ENCODE measurements at regions not wholly inside any gene's neighbourhood (a gene's known extent, or its start where the extent isn't known, plus 50 kb on each side); places are given as distances from the start of the nearest gene placed in this dataset.

DNA sequence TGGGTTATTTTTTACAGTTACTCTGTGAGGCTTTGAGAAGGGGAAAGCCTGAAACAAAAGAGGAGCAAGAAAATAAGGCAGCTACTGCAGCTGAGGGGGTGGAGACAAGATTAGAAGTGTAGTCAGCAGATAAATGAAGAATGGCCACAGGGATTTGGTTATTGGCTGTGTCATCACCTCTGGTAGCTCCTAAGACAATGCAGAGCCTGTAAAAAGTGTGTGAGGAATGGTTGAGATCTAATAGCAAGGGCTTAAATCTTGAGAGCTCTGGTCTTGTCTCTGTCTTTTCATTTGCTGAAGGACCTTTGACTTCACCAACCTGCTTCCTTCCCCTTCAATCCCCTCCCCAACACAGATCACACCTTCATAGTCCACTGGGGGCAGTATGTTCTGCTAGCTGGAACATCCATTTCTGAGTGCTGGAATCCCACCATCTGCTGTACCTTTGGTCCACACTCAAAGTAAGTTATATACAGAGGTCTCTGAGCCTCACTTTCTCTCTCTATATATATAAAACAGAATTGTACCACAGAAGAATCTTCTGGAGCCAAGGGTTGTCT, 213.7 kb upstream of the ZIC3 start:
- Histone ChIP-seq H3K4me2 (ENCODE audit: extremely low read depth, insufficient read depth, low read length) (no peak overlapping the region), H2AFZ (ENCODE audit: low read length) (no peak overlapping the region), H3K79me2 (ENCODE audit: control insufficient read depth, insufficient read depth, low read length) (no peaks in the 10 kb centered on the region), H3K27ac (ENCODE audit: insufficient read depth, low read length) (no peak overlapping the region), H3K9ac (ENCODE audit: insufficient read depth, low read length) (no peak overlapping the region), H3K36me3 (ENCODE audit: control insufficient read depth, insufficient read depth, low read length) (no peaks in the 10 kb centered on the region), H3K27me3 (ENCODE audit: control insufficient read depth, insufficient read depth, low read length) (no peaks in the 10 kb centered on the region), H3K9me3 (ENCODE audit: control insufficient read depth, insufficient read depth, low read depth, low read length) (no peaks in the 10 kb centered on the region), H4K20me1 (ENCODE audit: control insufficient read depth, extremely low read depth, insufficient read depth, low read length) (no peaks in the 10 kb centered on the region), H3K4me3 (replicated peaks in 1 of 4; ENCODE audit: control extremely low read depth in 1 of 4, insufficient read depth in 1 of 4, low read depth in 3 of 4, low read length in 4 of 4) (no peak overlapping the region), H3K4me1 (ENCODE audit: control insufficient read depth, extremely low read depth, insufficient read depth, low read length) (no peaks in the 10 kb centered on the region)
- TF ChIP-seq CTCF (conservative IDR thresholded peaks at IDR 0.05 in 1 of 2, IDR thresholded peaks at IDR 0.05 in 1 of 2; ENCODE audit: low read depth in 1 of 2, low read length in 2 of 2): no peak
- TF ChIP-seq EZH2 (IDR thresholded peaks at IDR 0.05; ENCODE audit: low read length, missing control alignments): no peak
- DNase-seq (ENCODE audit: low read depth in 2 of 2): no peak

GRCh38 chrX:137342969-137343368, 223.0 kb upstream of the ZIC3 start:
- no peak overlapping the region for H2AFZ ChIP-seq (ENCODE audit: low read length)
- no peak overlapping the region for H3K4me3 ChIP-seq (replicated peaks in 1 of 4; ENCODE audit: control extremely low read depth in 1 of 4, insufficient read depth in 1 of 4, low read depth in 3 of 4, low read length in 4 of 4)
- H3K9me3 ChIP-seq (ENCODE audit: control insufficient read depth, insufficient read depth, low read depth, low read length): no peaks in the 10 kb centered on the region
- H3K9ac ChIP-seq (ENCODE audit: insufficient read depth, low read length): no peak overlapping the region
- no peak for DNase-seq (ENCODE audit: low read depth in 2 of 2)
- H3K36me3 ChIP-seq (ENCODE audit: control insufficient read depth, insufficient read depth, low read length): no peaks in the 10 kb centered on the region
- no peaks in the 10 kb centered on the region for H3K27me3 ChIP-seq (ENCODE audit: control insufficient read depth, insufficient read depth, low read length)
- H3K27ac ChIP-seq (ENCODE audit: insufficient read depth, low read length): no peak overlapping the region
- no peaks in the 10 kb centered on the region for H3K79me2 ChIP-seq (ENCODE audit: control insufficient read depth, insufficient read depth, low read length)
- no peaks in the 10 kb centered on the region for H4K20me1 ChIP-seq (ENCODE audit: control insufficient read depth, extremely low read depth, insufficient read depth, low read length)
- H3K4me1 ChIP-seq (ENCODE audit: control insufficient read depth, extremely low read depth, insufficient read depth, low read length): no peaks in the 10 kb centered on the region
- H3K4me2 ChIP-seq (ENCODE audit: extremely low read depth, insufficient read depth, low read length): no peak overlapping the region
- TF ChIP-seq EZH2 (IDR thresholded peaks at IDR 0.05; ENCODE audit: low read length, missing control alignments) (no peak), CTCF (conservative IDR thresholded peaks at IDR 0.05 in 1 of 2, IDR thresholded peaks at IDR 0.05 in 1 of 2; ENCODE audit: low read depth in 1 of 2, low read length in 2 of 2) (no peak)

DNA sequence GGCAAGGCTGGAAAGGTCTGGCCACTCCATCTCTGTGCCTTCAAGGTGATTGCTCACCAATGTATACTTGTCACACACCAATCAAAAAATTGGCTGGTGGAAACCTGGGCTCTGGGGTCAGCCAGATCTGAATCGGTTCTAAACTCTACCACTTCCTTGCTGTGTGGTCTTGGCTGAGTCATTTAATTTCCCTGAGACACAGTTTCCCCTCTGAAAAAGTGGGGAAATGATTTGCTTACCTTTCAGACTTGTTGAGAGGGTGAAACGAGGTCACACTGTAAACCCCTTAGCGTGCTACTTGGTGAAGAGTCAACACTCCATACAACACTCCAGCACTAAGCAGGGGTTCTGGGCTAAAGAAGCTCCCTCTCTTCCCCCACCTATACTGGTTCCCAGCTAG, 252.3 kb upstream of the ZIC3 start:
- no peak for TF ChIP-seq CTCF (conservative IDR thresholded peaks at IDR 0.05 in 1 of 2, IDR thresholded peaks at IDR 0.05 in 1 of 2; ENCODE audit: low read depth in 1 of 2, low read length in 2 of 2)
- no peak for TF ChIP-seq EZH2 (IDR thresholded peaks at IDR 0.05; ENCODE audit: low read length, missing control alignments)
- H3K4me3 ChIP-seq (replicated peaks in 1 of 4; ENCODE audit: control extremely low read depth in 1 of 4, insufficient read depth in 1 of 4, low read depth in 3 of 4, low read length in 4 of 4): no peak overlapping the region
- H3K79me2 ChIP-seq (ENCODE audit: control insufficient read depth, insufficient read depth, low read length): no peaks in the 10 kb centered on the region

More for the DNA sequence above, 252.3 kb upstream of the ZIC3 start:
- H3K4me1 ChIP-seq (ENCODE audit: control insufficient read depth, extremely low read depth, insufficient read depth, low read length): no peaks in the 10 kb centered on the region
- no peaks in the 10 kb centered on the region for H3K9me3 ChIP-seq (ENCODE audit: control insufficient read depth, insufficient read depth, low read depth, low read length)
- no peak overlapping the region for H3K4me2 ChIP-seq (ENCODE audit: extremely low read depth, insufficient read depth, low read length)
- no peaks in the 10 kb centered on the region for H3K36me3 ChIP-seq (ENCODE audit: control insufficient read depth, insufficient read depth, low read length)
- H4K20me1 ChIP-seq (ENCODE audit: control insufficient read depth, extremely low read depth, insufficient read depth, low read length): no peaks in the 10 kb centered on the region
- no peak for DNase-seq (ENCODE audit: low read depth in 2 of 2)
- no peak overlapping the region for H2AFZ ChIP-seq (ENCODE audit: low read length)
- no peak overlapping the region for H3K27ac ChIP-seq (ENCODE audit: insufficient read depth, low read length)
- no peaks in the 10 kb centered on the region for H3K27me3 ChIP-seq (ENCODE audit: control insufficient read depth, insufficient read depth, low read length)
- H3K9ac ChIP-seq (ENCODE audit: insufficient read depth, low read length): no peak overlapping the region
